PC-3 (cell line): ENCODE measurements at regions not wholly inside any gene's neighbourhood (a gene's known extent, or its start where the extent isn't known, plus 50 kb on each side); places are given as distances from the start of the nearest gene placed in this dataset.

Experiments used
- ATAC-seq: fragments of 200-7000 bp; cut with Tn5 transposase; 2 replicates; pipeline ENCODE4 v1.9.1; 2020; ENCODE audit warnings: mild to moderate bottlenecking, moderate library complexity
- BruUV-seq: library from RNA; stranded (reverse); fragments of 400-500 nt; replicated peaks from 2 replicates; lab custom pipeline; 2021; lab: Mats Ljungman, UMichigan
- CTCF ChIA-PET: fragments of 300-600 bp; sonication (Branson Sonifier 250); formaldehyde crosslinking; loops from one replicate; lab custom pipeline; 2022; ENCODE audit warnings: antibody characterized with exemption; lab: Charles Lee
- POLR2A ChIA-PET: fragments of 300-600 bp; sonication (Branson Sonifier 250); formaldehyde crosslinking; loops from one replicate; lab custom pipeline; 2022; ENCODE audit warnings: antibody characterized with exemption; ENCODE audit not compliant: unreplicated experiment; lab: Charles Lee
- DNase-seq: peaks from one replicate; pipeline ENCODE4 v3.0.0-alpha.2; 2015
- H2AFZ ChIP-seq: fragments of 300-600 bp; sonication (generic); 2 replicates; pipeline ENCODE4 v1.6.0; 2016; ENCODE audit warnings: antibody characterized with exemption, low read length
- H3F3A ChIP-seq: fragments of 300-600 bp; sonication (generic); one replicate; pipeline ENCODE4 v1.6.0; 2017; ENCODE audit warnings: antibody characterized with exemption, low read length, control low read depth, mild to moderate bottlenecking; ENCODE audit not compliant: unreplicated experiment
- H3K27ac ChIP-seq: fragments of 300-600 bp; sonication (generic); 2 replicates; pipeline ENCODE4 v1.5.1; 2016; ENCODE audit warnings: mild to moderate bottlenecking, low read length
- H3K27me3 ChIP-seq: fragments of 300-600 bp; sonication (generic); 2 replicates; pipeline ENCODE4 v1.6.1; 2016; ENCODE audit warnings: low read length, mixed read lengths
- H3K36me3 ChIP-seq: fragments of 300-600 bp; sonication (generic); 2 replicates; pipeline ENCODE4 v1.6.1; 2016; ENCODE audit warnings: low read depth, mixed run types, low read length, mixed read lengths
- H3K4me1 ChIP-seq: fragments of 300-600 bp; sonication (generic); 2 replicates; pipeline ENCODE4 v1.5.1; 2016; ENCODE audit warnings: low read length; ENCODE audit not compliant: insufficient read depth
- H3K4me2 ChIP-seq: fragments of 300-600 bp; sonication (generic); 2 replicates; pipeline ENCODE4 v1.6.0; 2016; ENCODE audit warnings: low read length
- H3K4me3 ChIP-seq: fragments of 300-600 bp; sonication (generic); 2 replicates; pipeline ENCODE4 v1.5.1; 2016; ENCODE audit warnings: mild to moderate bottlenecking, low read length, mixed read lengths
- H3K79me2 ChIP-seq: fragments of 300-600 bp; sonication (generic); 2 replicates; pipeline ENCODE4 v1.6.1; 2017; ENCODE audit warnings: low read length, mixed read lengths
- H3K9ac ChIP-seq: fragments of 300-600 bp; sonication (generic); 2 replicates; pipeline ENCODE4 v1.6.0; 2016; ENCODE audit warnings: mild to moderate bottlenecking, low read length
- H3K9me2 ChIP-seq: fragments of 300-600 bp; sonication (generic); replicated peaks from 2 replicates; pipeline ENCODE4 v1.6.1; 2016; ENCODE audit warnings: mixed run types, low read length, mixed read lengths
- H3K9me3 ChIP-seq: fragments of 300-600 bp; sonication (generic); 2 replicates; pipeline ENCODE4 v1.6.1; 2016; ENCODE audit warnings: low read length, mixed read lengths
- H4K20me1 ChIP-seq: fragments of 300-600 bp; sonication (generic); 2 replicates; pipeline ENCODE4 v1.6.1; 2016; ENCODE audit warnings: low read length, mixed read lengths
- EZH2 ChIP-seq: fragments of 300-600 bp; sonication (generic); IDR thresholded peaks from one replicate; pipeline ENCODE4 v1.6.1; 2017; ENCODE audit warnings: antibody characterized with exemption, mild to moderate bottlenecking, low read length; ENCODE audit not compliant: unreplicated experiment
- EZH2phosphoT487 ChIP-seq: fragments of 300-600 bp; sonication (generic); IDR thresholded peaks from 2 replicates; pipeline ENCODE4 v1.6.1; 2018; ENCODE audit warnings: mild to moderate bottlenecking, antibody characterized with exemption, low read length, borderline replicate concordance
- intact Hi-C: fragments of 100-400 bp; cut with micrococcal nuclease; formaldehyde crosslinking; loops from 2 replicates; pipeline ENCODE4 v1.9.0; 2023
- TF ChIP-seq, protein P1 (sequence below): fragments of 300-600 bp; sonication (generic); conservative IDR thresholded peaks from 2 replicates; pipeline ENCODE4 v1.5.1; 2017; ENCODE audit warnings: antibody characterized with exemption, low read depth, mild to moderate bottlenecking, low read length

GRCh38 chr5:98587166-98587565, 186.3 kb upstream of the RGMB start:
- no TSS peak for BruUV-seq
- POLR2A ChIA-PET, result no interaction called here

GRCh38 chr5:98588215-98588614, 185.2 kb upstream of the RGMB start:
- no peaks in the 10 kb centered on the region for H3K9me2 ChIP-seq
- H3K9ac ChIP-seq, result no peak overlapping the region
- H3K9me3 ChIP-seq, result no peaks in the 10 kb centered on the region
- H3K79me2 ChIP-seq, result no peaks in the 10 kb centered on the region
- H4K20me1 ChIP-seq, result no peaks in the 10 kb centered on the region
- POLR2A ChIA-PET, result no interaction called here
- no TSS peak for BruUV-seq
- H3K4me1 ChIP-seq, result peaks cover 12% of the 10 kb centered on the region
- H3K27ac ChIP-seq, result no peak overlapping the region
- no peaks in the 10 kb centered on the region for H3F3A ChIP-seq
- no peak for ATAC-seq
- no peak overlapping the region for H2AFZ ChIP-seq
- H3K4me2 ChIP-seq, result no peak overlapping the region
- intact Hi-C loops, result no loop called here
- no peaks in the 10 kb centered on the region for H3K36me3 ChIP-seq
- no peak for DNase-seq
- H3K4me3 ChIP-seq, result no peak overlapping the region
- CTCF ChIA-PET, result no interaction called here
- no peak for TF ChIP-seq EZH2
- no peak for TF ChIP-seq EZH2phosphoT487
- H3K27me3 ChIP-seq, result no peaks in the 10 kb centered on the region

More at GRCh38 chr5:98587166-98587565, 186.3 kb upstream of the RGMB start:
- Histone ChIP-seq H3K27ac (no peak overlapping the region), H3K4me1 (peaks cover 12% of the 10 kb centered on the region), H3K4me3 (no peak overlapping the region), H3F3A (no peaks in the 10 kb centered on the region), H2AFZ (no peak overlapping the region), H3K4me2 (no peak overlapping the region), H3K9ac (no peak overlapping the region), H3K9me2 (no peaks in the 10 kb centered on the region), H3K27me3 (no peaks in the 10 kb centered on the region), H3K36me3 (no peaks in the 10 kb centered on the region), H3K79me2 (no peaks in the 10 kb centered on the region), H3K9me3 (no peaks in the 10 kb centered on the region), H4K20me1 (no peaks in the 10 kb centered on the region)
- TF ChIP-seq, protein P1, sequence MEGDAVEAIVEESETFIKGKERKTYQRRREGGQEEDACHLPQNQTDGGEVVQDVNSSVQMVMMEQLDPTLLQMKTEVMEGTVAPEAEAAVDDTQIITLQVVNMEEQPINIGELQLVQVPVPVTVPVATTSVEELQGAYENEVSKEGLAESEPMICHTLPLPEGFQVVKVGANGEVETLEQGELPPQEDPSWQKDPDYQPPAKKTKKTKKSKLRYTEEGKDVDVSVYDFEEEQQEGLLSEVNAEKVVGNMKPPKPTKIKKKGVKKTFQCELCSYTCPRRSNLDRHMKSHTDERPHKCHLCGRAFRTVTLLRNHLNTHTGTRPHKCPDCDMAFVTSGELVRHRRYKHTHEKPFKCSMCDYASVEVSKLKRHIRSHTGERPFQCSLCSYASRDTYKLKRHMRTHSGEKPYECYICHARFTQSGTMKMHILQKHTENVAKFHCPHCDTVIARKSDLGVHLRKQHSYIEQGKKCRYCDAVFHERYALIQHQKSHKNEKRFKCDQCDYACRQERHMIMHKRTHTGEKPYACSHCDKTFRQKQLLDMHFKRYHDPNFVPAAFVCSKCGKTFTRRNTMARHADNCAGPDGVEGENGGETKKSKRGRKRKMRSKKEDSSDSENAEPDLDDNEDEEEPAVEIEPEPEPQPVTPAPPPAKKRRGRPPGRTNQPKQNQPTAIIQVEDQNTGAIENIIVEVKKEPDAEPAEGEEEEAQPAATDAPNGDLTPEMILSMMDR, result no peak
- no peak for TF ChIP-seq EZH2
- no peak for TF ChIP-seq EZH2phosphoT487
- DNase-seq (no peak), ATAC-seq (no peak)
- CTCF ChIA-PET, result no interaction called here
- intact Hi-C loops, result no loop called here

DNA sequence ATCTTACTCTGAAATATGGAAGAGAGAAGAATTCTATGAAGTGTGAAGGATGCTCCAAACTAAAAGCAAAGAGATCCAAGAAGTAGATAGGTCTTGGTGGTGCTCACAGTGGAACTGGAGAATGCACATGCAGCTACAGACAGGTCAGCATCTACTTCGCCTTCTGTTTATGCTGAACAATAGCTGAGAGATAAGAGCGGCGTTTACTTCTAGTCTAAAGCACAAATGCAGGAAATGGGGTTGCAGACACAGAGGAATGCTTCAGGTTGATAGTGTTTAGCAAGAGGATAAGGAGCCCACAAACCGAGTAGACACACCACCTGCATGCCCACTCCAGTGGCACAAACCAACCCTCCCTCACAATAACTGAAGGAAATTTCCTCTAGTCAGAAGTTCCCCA, 180.0 kb upstream of the RGMB start:
- Histone ChIP-seq H3K4me3 (no peak overlapping the region), H4K20me1 (no peaks in the 10 kb centered on the region), H2AFZ (no peak overlapping the region), H3K4me2 (no peak overlapping the region), H3K9me2 (no peaks in the 10 kb centered on the region), H3K27me3 (no peaks in the 10 kb centered on the region), H3K4me1 (0 out of 2 replicates have a peak, but pooled peaks cover 3% of the 10 kb centered on the region), H3K27ac (no peak overlapping the region), H3K79me2 (no peaks in the 10 kb centered on the region), H3K9me3 (no peaks in the 10 kb centered on the region), H3K9ac (no peak overlapping the region), H3F3A (no peaks in the 10 kb centered on the region), H3K36me3 (no peaks in the 10 kb centered on the region)
- POLR2A ChIA-PET, result no interaction called here
- ATAC-seq, result no peak
- TF ChIP-seq, protein P1, result no peak
- TF ChIP-seq EZH2, result no peak
- no peak for TF ChIP-seq EZH2phosphoT487
- intact Hi-C loops, result no loop called here
- no peak for DNase-seq
- BruUV-seq, result no TSS peak
- CTCF ChIA-PET, result no interaction called here
